ENCODE measurements at regions not wholly inside any gene's neighbourhood (a gene's known extent, or its start where the extent isn't known, plus 50 kb on each side); places are given as distances from the start of the nearest gene placed in this dataset.

- TF ChIP-seq EZH2 (IDR thresholded peaks at IDR 0.05) (no peak), POLR2AphosphoS5 (IDR thresholded peaks at IDR 0.05; ENCODE audit: borderline replicate concordance, low read depth, low read length) (no peak)
These were observed 163.9 kb upstream of the FRMD6 start for GRCh38 chr14:51487848-51488247.
